Stimulated activated CD4-positive, alpha-beta T cell treated with anti-CD3 and anti-CD28 coated beads, Interleukin-1b, Interleukin-23, amount 100 ng/mL, for 48 hours (primary cell): ENCODE measurements at regions not wholly inside any gene's neighbourhood (a gene's known extent, or its start where the extent isn't known, plus 50 kb on each side); places are given as distances from the start of the nearest gene placed in this dataset.

Experiments used
- DNase-seq: peaks from one replicate; pipeline ENCODE4 v3.0.0-alpha.2; 2020

DNA sequence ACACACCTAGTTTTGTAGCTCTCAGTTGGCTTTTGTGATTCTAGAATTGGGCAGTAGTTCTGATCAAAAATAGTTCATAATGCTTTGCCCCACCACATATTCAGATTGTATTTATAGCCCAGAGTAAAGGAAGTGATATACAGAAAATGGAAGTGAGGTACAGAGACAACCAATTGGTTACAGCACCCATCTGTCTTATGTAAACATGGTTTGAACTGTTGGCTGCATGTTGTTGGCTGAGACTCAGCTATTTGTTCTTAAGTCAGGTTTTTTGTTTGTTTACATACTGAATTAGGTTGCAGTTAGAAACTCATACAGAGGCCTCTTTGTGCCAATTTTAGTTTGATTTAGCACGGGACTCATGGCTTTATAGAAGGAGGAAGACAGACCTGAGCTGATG, 158.9 kb upstream of the GPR26 start:
- no peak for DNase-seq

DNA sequence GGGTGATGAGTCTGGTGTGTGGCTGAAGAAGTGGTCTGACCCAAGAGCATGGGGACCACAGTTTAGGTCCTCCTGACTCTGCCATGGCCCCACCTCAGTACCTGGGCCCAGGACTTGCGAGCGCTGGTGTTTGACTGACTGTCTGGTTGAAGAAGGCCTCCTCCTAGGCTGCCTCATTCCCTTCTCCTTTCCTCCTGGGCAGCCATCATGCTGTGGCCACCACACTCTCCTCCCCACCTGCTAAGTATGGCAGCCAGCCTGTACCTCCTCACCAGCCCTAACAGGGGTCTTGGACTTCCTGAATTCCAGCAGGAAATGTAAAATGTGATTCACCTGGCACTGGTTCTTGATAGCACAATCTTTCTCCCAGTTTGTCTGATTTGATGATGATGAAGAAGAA, 156.8 kb upstream of the GPR26 start:
- DNase-seq, result no peak

GRCh38 chr10:123512901-123513775, 153.0 kb upstream of the GPR26 start:
- DNase-seq, result no peak

DNA sequence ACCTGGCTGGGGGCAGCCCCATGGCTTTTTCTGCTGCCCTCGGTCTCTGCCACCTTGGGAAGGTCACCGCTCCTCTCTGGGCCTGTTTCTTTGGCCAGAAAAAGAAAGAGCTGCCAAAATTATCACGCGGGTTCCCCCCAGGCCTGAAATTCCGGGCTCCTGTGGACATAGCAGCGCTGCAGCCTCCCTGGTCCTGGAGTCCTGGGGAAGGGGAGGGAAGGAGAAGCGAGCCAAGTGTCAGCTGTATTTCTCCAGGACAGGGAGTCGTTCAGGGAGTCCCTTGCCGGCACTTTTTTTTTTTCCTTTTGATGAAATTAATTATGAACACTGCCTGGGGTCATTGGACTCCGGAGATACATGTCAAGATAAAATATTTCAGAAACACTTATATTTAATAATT, 152.3 kb upstream of the GPR26 start:
- DNase-seq, result no peak

DNA sequence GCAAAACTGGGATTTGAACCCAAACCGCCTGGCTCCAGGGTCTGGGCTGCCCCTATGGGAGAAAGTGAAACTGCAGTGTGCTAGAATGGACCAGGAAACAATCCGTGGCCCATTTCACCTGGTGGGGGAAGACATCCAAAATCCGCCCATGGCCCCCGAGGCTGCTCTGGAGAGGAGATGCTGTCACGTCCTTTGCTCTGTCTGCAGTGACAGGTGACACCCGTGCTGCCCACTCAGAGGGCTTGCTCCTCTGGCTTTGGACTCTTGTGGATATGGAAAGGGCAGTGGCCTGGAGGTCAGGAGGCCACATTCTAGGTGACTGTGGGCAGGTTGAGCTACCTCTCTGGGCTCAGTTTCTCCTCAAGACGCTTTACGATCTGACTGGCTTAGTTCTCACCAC, 151.2 kb upstream of the GPR26 start:
- no peak for DNase-seq

GRCh38 chr10:123515661-123516060, 150.5 kb upstream of the GPR26 start:
- no peak for DNase-seq

DNA sequence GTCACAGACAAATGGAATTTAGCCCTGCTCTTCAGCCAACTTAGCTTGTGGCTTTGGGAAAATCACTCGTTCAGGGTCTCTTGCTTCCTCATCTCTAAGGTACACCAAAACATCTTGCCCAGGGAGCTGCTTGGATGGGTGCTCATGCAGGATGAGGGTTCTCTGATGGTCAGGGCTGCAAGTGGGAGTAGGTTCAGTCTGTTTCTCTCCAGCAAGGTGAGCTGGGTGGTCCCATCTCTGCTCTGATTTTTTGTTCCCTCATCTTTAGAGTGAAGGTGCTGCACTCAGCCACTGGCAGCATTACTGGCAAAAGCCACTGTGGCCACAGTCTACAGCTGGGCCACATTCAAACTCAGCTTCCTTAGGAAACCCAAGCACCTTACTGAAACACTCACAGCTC, 149.9 kb upstream of the GPR26 start:
- no peak for DNase-seq

DNA sequence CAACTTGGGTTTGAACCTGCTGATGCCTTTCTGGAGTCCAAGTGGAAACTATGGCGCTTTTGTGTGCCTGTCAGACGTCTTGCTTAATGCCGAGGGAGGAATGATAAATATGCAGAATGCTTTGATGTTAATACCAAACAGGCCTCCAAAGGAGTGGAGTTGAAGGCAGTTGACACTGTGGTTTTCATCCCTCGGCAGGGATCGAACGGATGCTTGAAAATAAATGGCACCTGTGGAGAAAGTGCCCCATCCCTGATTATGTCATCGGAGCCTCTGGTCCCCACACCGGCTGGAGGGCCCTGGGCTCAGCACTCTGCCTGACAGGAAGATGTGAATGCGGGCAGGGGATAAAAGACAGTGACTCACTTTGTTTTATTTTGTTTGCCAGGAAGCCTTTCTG, 148.7 kb upstream of the GPR26 start:
- DNase-seq, result no peak

DNA sequence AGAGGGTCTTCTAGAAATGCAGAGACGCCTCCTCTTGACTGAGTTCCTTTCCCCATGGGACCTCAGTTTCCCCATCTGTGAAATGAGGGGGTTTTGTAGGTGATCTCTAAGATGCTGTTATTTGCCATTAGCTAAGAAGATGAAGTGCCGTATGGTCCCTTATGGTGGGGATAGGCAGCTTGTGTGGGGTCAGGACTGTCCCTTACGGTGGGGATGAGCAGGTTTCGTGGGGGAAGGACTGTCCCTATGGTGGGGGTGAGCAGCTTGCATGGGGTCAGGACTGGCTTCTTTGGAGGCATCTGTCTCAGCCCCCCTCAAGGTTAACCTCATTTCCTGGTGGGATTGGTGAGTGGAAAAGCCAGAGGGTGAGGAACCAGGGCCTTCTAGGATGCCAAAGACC, 148.3 kb upstream of the GPR26 start:
- DNase-seq, result no peak

DNA sequence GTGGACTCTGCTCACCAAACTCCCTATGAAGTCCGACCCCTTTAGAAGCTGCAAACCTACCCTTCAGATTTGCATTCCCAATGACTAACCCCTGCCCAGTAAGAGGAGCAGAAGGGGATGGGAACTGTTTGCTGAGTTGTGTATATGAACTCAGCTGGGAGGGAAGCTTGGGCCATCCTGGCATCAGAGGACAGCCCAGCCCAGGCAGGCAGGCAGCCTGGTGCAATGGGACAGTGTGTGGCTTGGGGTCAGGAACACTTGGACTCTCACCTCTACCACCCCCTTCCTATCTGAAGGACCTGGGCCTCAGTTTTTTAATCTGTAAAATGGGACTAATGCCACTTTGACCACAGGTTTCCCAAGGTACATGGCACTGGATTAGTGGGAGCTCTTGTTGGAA, 147.4 kb upstream of the GPR26 start:
- no peak for DNase-seq

DNA sequence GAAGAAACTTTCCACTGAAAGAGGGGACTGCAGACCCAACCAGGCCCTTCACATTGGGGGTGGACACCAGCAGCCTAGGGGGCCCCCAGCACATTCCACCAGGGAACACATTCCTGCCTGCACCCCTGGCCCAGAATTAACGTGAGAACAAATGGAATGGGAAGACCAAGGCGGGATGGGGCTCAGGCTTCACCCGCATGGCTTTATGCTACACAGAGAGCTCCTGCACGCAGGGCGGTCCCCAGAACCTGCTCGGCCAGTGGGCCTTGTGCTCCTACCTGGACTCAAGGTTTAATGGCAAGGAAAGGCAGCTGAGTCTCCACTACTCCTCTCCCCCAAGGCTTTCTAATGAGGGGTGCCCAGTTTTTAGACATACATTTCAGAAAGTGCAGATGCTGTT, 146.3 kb upstream of the GPR26 start:
- no peak for DNase-seq

DNA sequence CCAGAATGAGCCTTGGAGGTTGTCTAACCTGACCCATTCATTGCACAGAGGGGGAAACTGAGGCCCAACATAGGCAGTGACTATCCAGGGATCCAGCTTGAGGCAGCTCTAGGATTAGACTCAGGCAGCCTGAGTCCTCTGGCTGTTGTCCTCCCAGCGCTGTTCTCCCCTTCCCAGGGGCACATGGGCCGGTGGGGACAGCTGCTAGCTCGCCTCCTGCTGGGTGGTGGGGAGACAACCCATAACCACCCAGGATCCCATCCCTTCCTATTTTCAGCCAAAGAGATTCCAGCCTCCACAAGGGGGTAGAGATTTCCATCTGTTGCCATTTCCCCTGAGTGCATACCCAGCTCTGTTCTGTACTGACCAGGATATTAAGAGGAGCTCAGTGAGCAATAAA, 145.1 kb upstream of the GPR26 start:
- DNase-seq, result no peak

- no peak for DNase-seq
Measured at GRCh38 chr10:123521556-123521955, 144.6 kb upstream of the GPR26 start.

DNA sequence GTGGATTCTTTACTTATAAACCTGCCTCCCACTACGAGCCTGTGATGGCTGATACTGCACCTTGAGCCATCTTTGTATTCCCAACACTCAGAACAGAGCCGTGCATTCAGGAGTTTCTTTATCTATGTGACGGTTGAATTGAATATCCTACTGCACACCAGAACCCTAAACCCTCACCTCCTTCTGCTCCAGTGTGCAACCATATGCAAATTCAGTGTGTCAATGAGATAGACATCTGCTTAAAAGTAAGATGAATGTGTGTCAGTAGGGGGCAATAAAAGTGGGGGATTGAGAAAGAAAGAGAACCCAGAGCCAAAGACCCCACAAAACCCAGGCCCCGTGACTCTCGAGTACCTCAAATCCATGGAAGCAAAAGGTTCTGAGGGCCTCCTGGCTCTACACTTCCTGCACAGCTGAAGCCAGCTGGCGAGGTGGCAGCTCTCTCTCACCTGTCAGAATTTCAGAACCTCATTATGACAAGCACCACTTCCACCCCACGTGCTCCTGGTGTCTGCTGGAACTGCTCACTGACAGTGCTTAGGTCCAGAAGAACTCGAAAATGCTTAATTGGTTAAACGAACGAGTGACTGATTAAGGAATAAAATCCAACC, 143.3 kb upstream of the GPR26 start:
- DNase-seq, result no peak

GRCh38 chr10:123523833-123524232, 142.3 kb upstream of the GPR26 start:
- no peak for DNase-seq

DNA sequence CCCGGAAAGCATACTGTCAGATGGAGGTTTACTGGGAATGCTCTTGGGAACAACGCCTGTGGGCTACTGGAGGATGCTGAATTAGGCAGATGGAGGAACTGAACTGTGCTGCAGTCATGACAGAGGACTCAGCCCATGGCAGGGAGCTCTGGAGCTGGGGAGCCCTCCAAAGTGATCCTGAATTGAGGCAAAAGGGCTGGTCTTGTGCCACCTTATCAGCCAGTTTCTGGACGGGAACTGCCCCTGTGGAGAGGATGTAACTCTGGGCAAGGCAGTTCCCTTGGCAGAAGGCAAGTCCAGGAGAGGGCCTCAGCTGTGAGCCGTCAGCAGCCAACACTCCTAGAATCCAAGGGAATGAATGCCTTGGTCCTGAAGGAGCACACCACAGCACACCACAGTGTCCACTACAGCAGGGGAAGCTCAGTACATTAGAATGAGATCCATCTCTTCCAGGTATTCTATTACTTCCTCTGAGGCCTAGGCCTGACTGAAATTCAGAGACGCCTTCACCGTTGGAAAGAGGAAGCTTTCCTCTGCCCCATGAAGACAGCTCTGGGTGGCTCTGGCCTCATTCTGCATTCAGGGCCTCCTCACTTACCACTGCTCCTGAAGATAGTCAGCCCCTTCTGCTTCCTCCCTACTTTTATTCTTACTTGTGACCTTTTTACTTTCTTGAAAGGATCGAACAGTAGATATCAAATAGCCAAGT, 139.6 kb upstream of the GPR26 start:
- DNase-seq, result no peak

- no peak for DNase-seq
Measured at GRCh38 chr10:123527151-123527550, 139.0 kb upstream of the GPR26 start.

GRCh38 chr10:123529146-123529760, 136.9 kb upstream of the GPR26 start:
- DNase-seq, result no peak

- DNase-seq, result no peak
Measured at GRCh38 chr10:123530166-123530870, 135.8 kb upstream of the GPR26 start.

DNA sequence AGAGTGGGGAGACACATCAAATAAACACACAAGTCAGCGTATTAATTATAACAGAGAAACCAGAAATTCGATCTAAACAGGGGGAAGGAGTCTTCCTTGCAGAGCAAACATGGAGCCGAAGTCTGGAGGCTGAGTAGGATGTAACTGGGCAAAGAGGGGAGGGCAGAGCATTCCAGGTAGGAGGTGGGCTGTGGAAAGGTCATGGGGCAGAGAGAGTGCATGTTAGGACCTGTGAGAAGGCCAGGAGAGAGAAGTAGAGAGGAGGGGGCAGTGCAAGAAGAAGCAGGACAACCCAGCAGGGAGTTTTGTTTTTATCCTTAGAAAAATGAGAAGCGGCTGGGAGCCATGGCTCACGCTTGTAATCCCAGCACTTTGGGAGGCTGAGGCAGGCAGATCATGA, 130.8 kb upstream of the GPR26 start:
- no peak for DNase-seq

- no peak for DNase-seq
Measured at GRCh38 chr10:123536176-123536845, 129.8 kb upstream of the GPR26 start.

DNA sequence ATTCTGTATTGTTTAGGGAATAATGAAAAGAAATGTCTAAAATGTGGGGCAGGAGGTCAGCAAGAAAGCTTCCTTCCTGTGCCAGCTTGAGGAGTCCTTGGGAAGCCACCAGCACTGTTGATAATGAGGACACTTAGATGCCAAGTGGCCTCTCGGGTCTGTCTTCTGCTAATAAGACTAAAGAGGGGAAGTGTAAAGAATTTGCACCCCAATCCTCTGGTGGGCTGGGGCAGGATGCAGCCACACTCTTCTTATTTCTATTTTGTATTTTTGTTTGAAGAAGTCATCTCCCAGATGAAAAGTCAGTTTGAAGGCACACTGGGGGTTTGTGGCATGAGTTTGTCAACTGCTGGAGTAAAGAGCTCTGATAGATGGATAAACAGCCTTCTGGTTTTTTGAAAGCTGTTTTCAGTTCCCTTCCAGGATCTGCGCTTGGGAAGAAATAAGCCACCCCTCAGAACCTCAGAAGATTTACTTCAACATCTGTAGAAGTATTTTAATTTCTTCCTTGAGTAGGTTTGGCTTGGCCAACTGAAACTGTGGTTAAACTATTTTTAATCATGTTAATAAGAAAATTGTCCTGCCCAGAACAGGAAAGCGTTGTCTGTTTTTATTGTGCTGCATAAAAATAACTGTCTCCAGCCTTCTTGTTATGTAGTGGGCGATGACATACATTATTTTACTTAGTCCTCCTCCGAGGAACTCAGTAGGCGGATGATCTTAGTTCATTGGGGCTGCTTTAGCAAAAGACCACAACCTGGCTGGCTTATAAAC, 128.8 kb upstream of the GPR26 start:
- no peak for DNase-seq
